ENCODE measurements at regions not wholly inside any gene's neighbourhood (a gene's known extent, or its start where the extent isn't known, plus 50 kb on each side); places are given as distances from the start of the nearest gene placed in this dataset.

DNA sequence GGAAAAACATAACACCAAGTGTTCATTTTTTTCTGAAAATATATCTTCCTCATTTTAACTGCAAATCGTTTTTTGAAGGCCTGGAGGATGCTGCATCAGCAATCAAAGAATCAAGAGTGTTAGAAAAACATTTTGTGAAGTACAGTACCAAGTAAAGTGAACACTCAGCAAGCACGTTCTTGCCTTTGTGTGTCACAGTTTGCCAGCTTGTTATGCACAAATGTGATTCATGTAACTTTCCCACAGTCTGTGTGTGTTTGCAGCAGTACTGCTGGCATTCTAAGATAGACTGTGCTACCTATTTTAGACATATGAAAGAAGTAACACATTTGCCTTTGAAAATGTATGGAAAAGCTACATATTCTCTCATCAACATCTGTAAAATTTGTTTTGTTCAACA, 1617.7 kb downstream of the RPA4 start:
- CTCF ChIA-PET, result no interaction called here
- intact Hi-C loops (cut with micrococcal nuclease), result no loop called here
- H3K9me3 ChIP-seq (ENCODE audit: control insufficient read depth in 1 of 2, insufficient read depth in 1 of 2, low read depth in 1 of 2, low read length in 2 of 2), result no peaks in the 10 kb centered on the region
- no peaks in the 10 kb centered on the region for H3K9me2 ChIP-seq (ENCODE audit: insufficient read depth)
- H3K4me3 ChIP-seq (replicated peaks in 1 of 2; ENCODE audit: low read depth in 1 of 2, low read length in 2 of 2), result no peak overlapping the region
- RAD21 ChIA-PET (ENCODE audit: low non-redundant PET in 1 of 2, low total read pairs in 2 of 2, uncharacterized antibody in 2 of 2, unreplicated experiment in 2 of 2), result no interaction called here
- no TSS peak for BruUV-seq (replicated peaks)
- TF ChIP-seq, protein P1, sequence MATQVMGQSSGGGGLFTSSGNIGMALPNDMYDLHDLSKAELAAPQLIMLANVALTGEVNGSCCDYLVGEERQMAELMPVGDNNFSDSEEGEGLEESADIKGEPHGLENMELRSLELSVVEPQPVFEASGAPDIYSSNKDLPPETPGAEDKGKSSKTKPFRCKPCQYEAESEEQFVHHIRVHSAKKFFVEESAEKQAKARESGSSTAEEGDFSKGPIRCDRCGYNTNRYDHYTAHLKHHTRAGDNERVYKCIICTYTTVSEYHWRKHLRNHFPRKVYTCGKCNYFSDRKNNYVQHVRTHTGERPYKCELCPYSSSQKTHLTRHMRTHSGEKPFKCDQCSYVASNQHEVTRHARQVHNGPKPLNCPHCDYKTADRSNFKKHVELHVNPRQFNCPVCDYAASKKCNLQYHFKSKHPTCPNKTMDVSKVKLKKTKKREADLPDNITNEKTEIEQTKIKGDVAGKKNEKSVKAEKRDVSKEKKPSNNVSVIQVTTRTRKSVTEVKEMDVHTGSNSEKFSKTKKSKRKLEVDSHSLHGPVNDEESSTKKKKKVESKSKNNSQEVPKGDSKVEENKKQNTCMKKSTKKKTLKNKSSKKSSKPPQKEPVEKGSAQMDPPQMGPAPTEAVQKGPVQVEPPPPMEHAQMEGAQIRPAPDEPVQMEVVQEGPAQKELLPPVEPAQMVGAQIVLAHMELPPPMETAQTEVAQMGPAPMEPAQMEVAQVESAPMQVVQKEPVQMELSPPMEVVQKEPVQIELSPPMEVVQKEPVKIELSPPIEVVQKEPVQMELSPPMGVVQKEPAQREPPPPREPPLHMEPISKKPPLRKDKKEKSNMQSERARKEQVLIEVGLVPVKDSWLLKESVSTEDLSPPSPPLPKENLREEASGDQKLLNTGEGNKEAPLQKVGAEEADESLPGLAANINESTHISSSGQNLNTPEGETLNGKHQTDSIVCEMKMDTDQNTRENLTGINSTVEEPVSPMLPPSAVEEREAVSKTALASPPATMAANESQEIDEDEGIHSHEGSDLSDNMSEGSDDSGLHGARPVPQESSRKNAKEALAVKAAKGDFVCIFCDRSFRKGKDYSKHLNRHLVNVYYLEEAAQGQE (IDR thresholded peaks at IDR 0.05; ENCODE audit: low read depth), result no peak
- TF ChIP-seq SRF (IDR thresholded peaks at IDR 0.05; ENCODE audit: low read depth) (no peak), EZH2phosphoT487 (IDR thresholded peaks at IDR 0.05; ENCODE audit: borderline replicate concordance) (no peak), POLR2AphosphoS5 (IDR thresholded peaks at IDR 0.05; ENCODE audit: low read depth, low read length) (no peak), ELF1 (IDR thresholded peaks at IDR 0.05; ENCODE audit: borderline replicate concordance, low read depth) (no peak), JUND (IDR thresholded peaks at IDR 0.05) (no peak), SIN3A (IDR thresholded peaks at IDR 0.05; ENCODE audit: low read depth) (no peak), ZFX (IDR thresholded peaks at IDR 0.05) (no peak), CEBPB (IDR thresholded peaks at IDR 0.05; ENCODE audit: low read depth) (no peak), CBX3 (IDR thresholded peaks at IDR 0.05; ENCODE audit: low read depth) (no peak), RAD21 (IDR thresholded peaks at IDR 0.05; ENCODE audit: low read depth) (no peak)
- TF ChIP-seq, protein P2, sequence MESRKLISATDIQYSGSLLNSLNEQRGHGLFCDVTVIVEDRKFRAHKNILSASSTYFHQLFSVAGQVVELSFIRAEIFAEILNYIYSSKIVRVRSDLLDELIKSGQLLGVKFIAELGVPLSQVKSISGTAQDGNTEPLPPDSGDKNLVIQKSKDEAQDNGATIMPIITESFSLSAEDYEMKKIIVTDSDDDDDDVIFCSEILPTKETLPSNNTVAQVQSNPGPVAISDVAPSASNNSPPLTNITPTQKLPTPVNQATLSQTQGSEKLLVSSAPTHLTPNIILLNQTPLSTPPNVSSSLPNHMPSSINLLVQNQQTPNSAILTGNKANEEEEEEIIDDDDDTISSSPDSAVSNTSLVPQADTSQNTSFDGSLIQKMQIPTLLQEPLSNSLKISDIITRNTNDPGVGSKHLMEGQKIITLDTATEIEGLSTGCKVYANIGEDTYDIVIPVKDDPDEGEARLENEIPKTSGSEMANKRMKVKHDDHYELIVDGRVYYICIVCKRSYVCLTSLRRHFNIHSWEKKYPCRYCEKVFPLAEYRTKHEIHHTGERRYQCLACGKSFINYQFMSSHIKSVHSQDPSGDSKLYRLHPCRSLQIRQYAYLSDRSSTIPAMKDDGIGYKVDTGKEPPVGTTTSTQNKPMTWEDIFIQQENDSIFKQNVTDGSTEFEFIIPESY (IDR thresholded peaks at IDR 0.05; ENCODE audit: extremely low read depth, insufficient replicate concordance, low read length), result no peak
- TF ChIP-seq, protein P3, sequence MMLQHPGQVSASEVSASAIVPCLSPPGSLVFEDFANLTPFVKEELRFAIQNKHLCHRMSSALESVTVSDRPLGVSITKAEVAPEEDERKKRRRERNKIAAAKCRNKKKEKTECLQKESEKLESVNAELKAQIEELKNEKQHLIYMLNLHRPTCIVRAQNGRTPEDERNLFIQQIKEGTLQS (IDR thresholded peaks at IDR 0.05), result no peak
- TF ChIP-seq, protein P4, sequence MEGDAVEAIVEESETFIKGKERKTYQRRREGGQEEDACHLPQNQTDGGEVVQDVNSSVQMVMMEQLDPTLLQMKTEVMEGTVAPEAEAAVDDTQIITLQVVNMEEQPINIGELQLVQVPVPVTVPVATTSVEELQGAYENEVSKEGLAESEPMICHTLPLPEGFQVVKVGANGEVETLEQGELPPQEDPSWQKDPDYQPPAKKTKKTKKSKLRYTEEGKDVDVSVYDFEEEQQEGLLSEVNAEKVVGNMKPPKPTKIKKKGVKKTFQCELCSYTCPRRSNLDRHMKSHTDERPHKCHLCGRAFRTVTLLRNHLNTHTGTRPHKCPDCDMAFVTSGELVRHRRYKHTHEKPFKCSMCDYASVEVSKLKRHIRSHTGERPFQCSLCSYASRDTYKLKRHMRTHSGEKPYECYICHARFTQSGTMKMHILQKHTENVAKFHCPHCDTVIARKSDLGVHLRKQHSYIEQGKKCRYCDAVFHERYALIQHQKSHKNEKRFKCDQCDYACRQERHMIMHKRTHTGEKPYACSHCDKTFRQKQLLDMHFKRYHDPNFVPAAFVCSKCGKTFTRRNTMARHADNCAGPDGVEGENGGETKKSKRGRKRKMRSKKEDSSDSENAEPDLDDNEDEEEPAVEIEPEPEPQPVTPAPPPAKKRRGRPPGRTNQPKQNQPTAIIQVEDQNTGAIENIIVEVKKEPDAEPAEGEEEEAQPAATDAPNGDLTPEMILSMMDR (IDR thresholded peaks at IDR 0.05 in 2 of 3, conservative IDR thresholded peaks at IDR 0.05 in 1 of 3; ENCODE audit: borderline replicate concordance in 1 of 3, insufficient read depth in 1 of 3, low read depth in 2 of 3, low read length in 2 of 3), result no peak
- no peaks in the 10 kb centered on the region for H3K36me3 ChIP-seq (ENCODE audit: control insufficient read depth in 1 of 2, insufficient read depth in 2 of 2, low read length in 2 of 2)
- H3K27me3 ChIP-seq (ENCODE audit: insufficient read depth, low read length), result no peaks in the 10 kb centered on the region
- ATAC-seq, result no peak
- no peak overlapping the region for H2AFZ ChIP-seq (ENCODE audit: low read depth, low read length, poor library complexity, severe bottlenecking)
- POLR2A ChIA-PET, result no interaction called here
- no peak overlapping the region for H3K4me2 ChIP-seq (ENCODE audit: low read length)
- no peaks in the 10 kb centered on the region for H3K79me2 ChIP-seq (ENCODE audit: insufficient read depth, low read length)
- H4K20me1 ChIP-seq (ENCODE audit: insufficient read depth), result no peaks in the 10 kb centered on the region
- H3K9ac ChIP-seq (ENCODE audit: low read length), result no peak overlapping the region
- no peaks in the 10 kb centered on the region for H3K4me1 ChIP-seq (ENCODE audit: control insufficient read depth in 1 of 2, insufficient read depth in 2 of 2, low read length in 2 of 2)
- DNase-seq (ENCODE audit: low read depth, low spot score), result no peak
- H3K27ac ChIP-seq (ENCODE audit: low read depth, low read length), result no peak overlapping the region

All from HCT116 (cell line).